ENCODE measurements at regions not wholly inside any gene's neighbourhood (a gene's known extent, or its start where the extent isn't known, plus 50 kb on each side); places are given as distances from the start of the nearest gene placed in this dataset.

- DNase-seq = no peak
Observed at GRCh38 chr14:25944020-25944419, 653.8 kb downstream of the NOVA1 start.

- no peak for DNase-seq
Observed at GRCh38 chr14:25943329-25943728, 654.5 kb downstream of the NOVA1 start.

DNA sequence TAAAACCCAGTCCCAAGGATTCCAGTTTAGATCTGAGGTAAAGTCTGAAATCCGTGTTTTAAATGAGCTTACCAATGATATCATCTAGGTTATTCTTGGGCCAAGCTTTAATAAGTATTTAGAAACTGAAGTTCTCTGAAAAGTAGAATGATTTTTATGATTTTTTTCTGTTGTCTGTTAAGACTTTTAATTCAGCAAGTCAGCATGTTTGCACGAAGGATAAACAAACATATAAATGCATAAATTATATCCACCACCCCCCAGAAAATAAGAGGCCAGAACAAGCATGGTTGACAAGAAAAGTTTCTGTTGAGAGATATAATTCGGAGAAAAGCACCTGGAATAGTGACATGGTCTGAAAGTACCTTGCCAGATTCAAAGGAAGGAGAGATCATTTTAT lies 655.7 kb downstream of the NOVA1 start:
- DNase-seq = no peak

- DNase-seq = no peak
Observed at GRCh38 chr14:25933731-25934130, 664.1 kb downstream of the NOVA1 start.

DNA sequence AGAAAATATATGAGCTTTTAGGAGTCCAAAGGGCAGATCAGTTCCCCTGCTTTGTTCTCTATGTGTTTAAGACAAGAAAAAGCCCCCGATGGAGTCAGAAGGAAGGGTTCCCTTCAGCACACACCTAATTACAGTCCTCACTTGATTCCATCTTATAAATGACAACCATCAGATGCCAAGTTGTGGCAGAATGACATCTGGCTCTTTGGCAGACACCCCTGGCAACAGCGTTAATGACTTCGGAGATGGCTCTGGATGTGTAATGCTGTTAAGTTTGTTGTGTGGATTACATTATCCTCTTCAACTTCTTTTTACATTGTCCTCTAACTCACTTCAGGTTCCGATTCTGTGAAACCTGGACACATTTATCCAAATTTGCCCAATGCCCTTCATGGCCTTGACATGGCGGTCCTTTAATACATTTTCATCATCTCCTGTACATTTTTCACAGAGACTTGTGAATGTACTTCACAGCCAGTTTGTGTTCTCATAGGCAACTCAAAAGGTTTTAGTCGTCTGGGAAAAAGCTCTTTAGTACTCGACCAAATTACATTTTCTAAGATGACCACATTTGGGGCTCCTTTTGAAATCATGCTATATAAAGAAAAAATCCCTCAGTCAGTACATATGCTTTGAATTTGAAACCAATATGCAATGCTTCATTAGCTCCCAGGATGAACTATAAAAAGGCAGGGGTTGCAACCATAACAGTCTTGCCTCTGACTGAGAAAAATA lies 667.8 kb downstream of the NOVA1 start:
- no peak for DNase-seq

GRCh38 chr14:25911831-25912230 lies 686.0 kb downstream of the NOVA1 start:
- DNase-seq = no peak

DNA sequence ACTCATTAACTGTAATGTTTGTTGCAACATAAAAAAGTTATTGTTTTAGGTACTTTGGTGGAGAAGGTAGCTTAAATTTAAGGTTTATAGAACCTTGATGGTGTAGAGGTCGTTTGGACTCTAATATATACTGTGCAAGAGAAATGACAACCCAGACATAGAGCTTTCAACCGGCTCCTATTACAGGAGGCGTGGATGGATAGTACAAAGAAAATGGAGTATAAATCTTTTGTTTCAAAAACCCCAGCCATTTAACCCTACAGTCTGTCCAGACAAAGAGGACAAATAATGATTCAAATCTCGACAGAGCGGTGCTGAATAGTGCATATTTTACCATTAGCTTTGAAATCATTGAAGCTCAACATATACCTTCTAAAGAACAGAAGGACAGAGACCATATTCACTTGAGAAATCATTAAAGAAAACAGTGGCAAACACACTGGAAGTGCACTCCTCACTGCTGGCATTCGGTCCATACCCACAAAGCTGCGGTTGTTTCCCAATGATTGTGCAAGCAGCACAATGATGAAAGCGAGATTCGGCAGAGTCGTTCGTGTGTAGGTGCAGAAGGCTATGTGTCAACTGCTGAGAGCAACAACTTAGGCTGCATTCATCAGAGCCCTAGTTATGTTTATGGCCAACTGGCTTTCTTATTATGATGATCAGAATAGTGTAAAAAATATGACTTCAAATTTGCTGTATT lies 688.6 kb downstream of the NOVA1 start:
- no peak for DNase-seq

DNA sequence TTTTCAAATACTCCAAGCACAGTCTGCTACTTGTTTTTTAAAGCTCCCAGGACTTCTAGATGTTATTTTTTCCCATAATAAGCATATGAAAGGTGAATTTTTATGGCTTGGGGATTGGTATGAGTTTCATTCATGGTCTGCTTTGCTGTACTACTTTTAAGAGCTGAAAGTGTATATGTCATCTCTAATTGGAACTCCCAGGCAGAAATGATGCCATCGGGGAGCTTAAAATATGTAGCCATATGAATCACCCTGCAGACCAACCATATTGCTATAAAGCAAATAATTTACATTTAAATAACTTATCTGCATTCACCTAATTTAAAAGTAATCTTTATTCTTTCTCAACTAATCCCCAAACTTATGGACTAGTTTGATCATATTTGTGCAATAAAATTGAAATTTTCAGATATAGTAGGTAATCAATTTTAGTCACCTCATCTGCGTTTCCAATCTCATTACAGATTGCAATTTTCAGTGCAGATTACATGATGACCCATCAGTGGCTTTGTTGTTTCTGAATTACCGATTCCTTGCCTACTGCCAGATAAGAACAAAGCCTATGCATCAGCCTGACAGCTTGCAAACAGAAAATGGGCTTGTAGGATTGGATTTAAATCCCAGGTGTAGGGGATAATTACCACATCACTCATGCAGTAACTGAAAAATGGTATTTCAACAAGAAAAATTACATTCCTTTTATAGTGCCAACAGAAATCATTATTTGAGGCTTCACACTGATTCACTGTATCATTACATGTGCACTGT lies 689.4 kb downstream of the NOVA1 start:
- no peak for DNase-seq

DNA sequence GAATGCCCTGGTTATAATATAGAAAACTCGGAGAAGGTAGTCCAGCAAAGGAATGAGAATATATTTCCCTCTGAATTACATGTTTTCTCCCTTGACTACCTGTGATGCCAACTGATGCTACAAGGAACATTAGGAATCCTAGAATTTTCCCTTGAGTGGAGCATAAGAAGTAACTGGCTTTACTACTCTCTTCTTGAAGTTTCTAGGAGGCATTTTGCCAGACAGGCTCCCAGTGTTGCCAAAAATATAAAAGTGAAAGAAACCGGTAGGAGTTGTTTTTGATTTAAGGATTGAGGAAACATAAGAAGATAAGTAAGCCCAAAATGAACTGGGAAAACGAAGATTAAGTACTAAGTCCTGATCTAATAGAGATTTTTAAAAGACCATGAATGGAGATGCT lies 693.4 kb downstream of the NOVA1 start:
- DNase-seq = no peak

- no peak for DNase-seq
Observed at GRCh38 chr14:25899197-25899596, 698.6 kb downstream of the NOVA1 start.

DNA sequence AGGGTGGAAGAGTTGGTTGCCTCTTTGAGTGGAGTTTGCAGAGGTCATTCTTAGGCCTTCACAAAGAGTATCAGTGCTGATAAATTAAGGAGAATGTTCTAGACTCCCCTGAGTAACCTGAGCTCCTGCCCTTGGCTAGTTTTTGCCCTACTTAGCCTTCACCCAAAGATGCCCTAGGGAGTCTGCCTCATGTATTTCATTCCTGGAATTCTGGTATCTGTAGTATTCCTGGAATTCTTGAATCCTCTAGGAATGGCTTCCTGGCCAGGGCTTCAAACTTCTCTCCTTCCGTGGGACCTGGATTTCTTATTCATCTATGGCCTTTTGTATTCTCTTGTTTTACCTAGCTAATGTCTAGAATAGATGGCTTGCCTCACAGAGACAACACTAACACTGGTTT lies 701.1 kb downstream of the NOVA1 start:
- no peak for DNase-seq

- no peak for DNase-seq
Observed at GRCh38 chr14:25895740-25896139, 702.1 kb downstream of the NOVA1 start.

DNA sequence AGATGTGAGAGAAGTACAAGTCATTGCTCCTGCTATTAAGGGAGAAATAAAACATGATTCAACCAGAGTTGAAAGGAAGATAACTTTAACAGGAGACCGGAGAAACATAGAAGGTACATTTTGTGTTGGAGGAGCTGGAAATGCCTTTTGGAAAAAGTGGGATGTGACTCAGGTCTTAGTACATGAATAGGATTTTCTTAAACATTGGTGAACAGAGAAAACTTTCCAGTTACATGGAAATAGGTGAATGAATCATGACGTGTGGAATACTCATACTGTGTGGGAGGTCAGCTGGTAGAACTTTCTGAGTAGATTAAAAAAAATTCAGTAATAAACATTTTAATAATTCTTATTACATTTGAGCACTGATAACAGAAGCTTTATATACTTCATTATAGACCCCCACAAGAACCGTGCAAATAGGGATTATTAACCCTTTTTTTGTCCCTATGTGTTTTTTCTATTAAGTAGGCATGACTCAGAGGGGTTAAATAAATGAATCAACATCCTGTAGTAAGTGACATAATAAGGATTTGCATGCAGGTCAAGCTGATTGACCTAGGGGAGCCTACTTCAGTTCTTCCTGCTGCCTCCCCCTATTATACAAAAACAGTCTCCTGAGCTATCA lies 710.5 kb downstream of the NOVA1 start:
- DNase-seq = no peak

DNA sequence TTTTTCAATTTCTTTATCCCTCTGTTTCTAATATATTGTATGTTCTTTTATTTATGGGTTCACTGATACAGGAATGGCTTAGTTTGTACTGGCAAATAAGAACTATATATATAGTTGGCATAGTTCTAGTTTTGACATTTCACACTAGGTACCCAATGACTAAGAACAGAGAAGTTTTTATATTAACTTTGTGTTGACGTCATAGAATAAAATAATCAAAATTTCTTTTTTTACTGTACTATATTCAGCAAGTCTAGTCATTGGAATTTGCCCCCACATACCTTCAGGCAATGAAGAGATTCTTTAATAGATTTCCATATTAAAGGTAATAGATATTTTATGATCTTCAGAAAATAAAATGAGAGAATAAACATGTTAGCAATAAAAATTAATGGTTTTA lies 713.2 kb downstream of the NOVA1 start:
- DNase-seq = no peak

GRCh38 chr14:25882899-25883298 lies 714.9 kb downstream of the NOVA1 start:
- no peak for DNase-seq

- no peak for DNase-seq
Observed at GRCh38 chr14:25875475-25875874, 722.4 kb downstream of the NOVA1 start.

- no peak for DNase-seq
Observed at GRCh38 chr14:25869854-25870253, 728.0 kb downstream of the NOVA1 start.

DNA sequence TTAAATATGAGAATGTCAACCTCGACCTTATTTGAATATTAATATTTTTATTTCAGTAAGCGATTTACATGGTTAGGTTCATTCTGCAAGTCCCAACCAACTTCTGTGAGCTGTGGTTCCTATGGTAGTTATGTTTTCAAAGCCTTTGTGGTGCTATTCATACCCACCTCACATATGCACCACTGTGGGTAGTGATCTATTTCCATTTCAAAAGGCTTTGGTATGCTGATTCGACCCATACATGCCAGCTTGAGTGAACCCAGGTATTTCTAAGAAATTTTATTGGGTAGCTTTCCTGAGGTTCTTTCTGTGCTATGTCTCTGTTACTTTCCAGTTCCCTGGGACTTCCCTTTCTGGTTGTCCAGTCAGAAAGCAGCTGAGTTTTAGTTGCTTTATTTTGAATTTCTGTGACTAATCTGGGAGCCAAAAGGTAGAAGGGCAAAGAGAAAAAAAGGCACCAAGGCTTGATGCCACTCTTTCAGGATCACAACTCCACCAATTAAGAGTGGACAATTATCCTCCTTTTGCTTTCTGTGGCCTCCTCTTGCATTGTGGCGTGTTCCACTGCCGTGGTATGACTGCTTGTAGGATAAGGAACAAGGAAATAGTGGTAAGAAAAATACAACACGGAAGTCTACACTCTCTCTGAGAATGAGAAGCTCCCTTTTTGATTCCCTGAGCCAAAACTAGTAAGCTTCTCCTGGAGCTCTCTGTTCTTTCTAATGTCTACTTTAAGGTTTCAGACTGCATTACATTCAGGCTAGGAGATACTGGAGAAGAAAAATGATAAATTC lies 729.1 kb downstream of the NOVA1 start:
- no peak for DNase-seq

- no peak for DNase-seq
Observed at GRCh38 chr14:25861406-25861805, 736.4 kb downstream of the NOVA1 start.

DNA sequence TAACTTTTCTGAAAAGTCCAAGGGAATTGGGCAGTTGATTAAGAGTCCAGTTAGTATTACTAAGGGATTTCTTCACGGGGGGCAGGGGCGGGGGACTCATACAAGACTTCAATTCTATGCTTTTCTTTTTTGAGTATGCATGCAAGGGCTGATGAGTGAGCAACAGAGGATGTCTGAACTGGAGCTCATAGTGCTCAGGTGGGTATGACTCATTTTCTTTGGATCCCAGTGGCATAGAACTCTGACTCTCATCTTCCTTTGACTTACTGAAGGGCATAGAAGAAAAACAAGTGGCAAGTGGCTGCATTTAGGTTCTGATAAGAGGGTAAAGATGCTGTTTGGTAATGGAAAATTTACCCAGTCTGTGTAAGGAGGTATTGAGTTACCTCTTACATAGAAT lies 749.2 kb downstream of the NOVA1 start:
- no peak for DNase-seq

- DNase-seq = no peak
Observed at GRCh38 chr14:25846246-25846645, 751.6 kb downstream of the NOVA1 start.

Data from NCI-H2029 treated with DMSO at 0.1 percent for 48 hours (cell line).